ENCODE measurements at regions not wholly inside any gene's neighbourhood (a gene's known extent, or its start where the extent isn't known, plus 50 kb on each side); places are given as distances from the start of the nearest gene placed in this dataset.
A peak's percentile ranks its signal among the peaks of the same experiment; 100 is the strongest.

DNA sequence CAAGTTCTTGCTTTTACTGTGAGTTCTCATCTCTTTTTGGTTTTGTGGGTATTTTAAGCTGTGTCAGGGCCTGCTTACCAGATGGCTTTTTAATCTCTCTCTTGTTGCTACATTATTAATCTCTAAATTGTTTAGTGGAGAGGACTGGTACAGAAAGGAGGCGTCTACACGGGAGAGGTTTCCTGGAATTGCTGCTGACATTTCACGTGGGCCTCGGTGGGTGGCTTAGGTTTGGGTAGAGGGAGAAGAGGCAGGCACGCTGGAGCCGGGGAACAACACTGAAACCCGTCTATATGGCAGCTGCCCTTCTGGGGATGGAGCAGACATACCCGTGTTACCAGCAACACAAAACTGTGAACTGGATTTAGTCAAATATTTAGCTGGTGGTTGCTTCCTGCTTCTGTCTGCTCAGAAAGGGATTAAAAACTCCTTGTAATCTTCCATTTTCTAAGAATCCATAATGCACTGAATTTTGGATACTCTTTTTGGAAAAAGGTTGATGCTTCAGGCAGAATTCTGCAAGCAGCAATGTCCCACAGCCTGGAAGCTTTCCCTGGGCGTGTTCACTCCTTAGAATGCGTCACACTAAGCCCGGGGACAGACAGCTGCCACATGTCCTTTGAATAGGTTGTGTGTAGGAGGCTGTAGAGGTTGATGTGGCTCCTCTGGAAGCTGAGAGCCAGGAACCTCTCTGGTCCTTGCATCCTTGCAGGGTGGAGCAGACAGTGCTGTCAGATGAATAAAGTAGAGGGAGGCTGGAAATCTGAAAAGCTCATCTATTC, 199.8 kb upstream of the GATB start:
- DNase-seq, result no peak

DNA sequence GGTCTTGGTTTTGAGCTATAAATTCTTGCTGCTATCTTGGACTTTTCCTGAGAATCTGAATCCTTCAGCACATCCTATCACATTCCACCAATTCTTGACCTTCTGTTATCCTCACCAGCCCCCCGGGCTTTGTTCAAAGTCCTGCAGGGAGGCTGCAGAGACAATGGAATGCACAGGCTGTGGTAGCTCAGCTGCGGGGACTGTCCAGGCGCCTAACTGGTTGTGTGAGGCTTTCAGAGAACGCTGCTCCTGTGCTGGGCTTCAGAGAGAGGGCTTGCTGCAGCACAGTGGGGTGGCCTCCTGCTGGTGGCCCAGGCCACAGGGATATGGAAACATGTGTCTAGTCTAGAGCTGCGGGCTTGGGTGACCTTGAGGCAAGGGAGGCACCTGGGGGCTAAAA, 196.3 kb upstream of the GATB start:
- DNase-seq, result no peak

DNA sequence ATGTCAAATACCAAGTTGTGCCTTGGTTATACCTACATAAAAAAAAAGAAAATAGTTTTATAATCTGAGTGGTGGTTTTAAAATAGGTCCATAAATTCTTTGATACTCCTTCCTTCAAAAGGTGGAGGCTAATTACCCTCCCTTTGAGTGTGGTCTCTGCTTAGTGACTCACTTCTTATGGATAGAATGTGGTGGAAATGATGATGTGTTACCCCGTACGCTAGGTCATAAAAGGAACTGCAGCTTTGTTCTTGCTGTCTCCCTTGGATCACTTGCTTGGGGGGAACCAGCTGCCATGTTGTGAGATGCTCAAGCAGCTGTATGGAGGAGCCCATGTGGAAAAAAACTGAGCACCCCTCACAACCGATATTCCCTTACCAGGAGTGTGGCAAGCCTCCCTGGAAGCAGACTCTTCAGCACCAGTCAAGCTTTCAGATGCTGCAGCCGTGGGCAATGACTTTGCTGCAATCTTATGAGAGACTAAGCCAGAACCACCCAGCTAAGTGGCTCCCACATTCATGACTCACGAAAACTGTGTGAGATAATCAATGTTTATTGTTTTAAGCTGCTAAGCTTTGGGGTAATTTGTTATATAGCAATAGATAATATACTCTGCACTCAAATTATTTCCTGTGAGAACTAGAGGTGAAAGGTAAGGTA, 195.0 kb upstream of the GATB start:
- no peak for DNase-seq

DNA sequence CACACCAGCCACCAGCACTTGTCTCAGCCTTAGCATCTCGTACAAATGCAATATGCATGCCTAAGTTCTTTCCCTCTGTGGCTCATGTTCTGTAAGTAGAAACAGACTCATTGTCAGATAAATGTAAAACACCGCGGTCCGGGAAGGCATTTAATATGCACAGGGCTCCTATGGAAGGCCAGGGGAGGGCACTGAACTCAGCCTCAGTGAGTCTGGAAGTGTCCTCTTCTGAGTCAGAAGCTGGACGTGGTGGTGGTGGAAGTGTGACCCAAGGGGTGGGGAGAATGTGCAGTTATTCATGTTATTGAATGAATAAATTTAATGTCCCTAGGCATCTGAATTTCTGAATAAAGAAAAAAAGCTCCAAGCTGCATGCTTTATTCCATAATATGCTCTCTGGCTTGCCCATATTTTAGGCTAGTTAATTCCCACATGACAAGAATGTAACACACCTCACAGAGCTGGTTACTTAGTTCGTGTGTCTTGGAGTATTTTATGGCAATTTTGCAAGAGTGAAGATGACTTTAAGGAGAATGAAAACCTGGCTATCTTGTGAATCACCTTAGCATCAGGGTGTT, 193.1 kb upstream of the GATB start:
- no peak for DNase-seq

DNA sequence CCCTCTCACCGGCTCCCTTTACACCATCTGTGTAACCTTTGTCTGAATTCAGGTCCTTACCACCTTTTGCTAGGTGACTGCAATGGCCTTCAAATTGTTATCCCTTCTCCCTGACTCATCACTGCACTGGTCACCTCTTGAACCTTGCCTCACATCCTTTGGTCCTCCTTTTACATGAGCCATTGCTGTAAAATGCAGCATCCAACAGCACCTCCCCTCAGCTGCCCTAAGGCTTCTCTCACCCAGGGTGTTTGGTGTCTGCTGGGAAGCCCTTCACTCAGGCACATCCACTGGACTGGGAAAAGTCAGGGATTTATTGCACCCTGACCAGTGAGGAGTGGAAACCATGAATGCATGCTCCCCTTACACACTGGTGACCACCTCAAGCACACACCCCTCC, 192.5 kb upstream of the GATB start:
- no peak for DNase-seq

DNA sequence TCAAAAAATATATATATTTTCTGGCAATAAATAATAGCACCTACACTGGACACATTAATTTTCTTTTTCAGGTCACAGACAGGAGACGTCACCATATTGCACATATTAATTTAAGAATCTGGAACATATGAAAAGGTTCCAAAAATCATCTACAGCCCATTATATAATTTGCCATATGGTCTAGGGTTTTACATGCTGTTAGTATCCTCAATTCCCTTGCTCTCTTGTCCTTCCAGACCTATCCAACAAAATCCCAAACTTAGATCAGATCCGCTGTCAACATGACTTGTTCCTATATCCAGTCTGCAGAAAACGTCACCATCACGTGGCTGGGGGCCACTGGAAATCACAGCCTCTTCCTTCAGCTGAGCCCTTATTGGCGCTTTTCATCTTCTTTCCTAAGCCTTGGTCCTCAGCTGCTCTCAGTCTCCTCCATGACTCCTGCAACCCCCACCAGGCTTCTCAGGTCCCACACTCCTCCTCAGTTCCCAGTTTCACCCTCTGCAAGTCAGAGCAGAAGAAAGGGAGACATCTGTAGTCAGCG, 192.0 kb upstream of the GATB start:
- DNase-seq, result no peak

DNA sequence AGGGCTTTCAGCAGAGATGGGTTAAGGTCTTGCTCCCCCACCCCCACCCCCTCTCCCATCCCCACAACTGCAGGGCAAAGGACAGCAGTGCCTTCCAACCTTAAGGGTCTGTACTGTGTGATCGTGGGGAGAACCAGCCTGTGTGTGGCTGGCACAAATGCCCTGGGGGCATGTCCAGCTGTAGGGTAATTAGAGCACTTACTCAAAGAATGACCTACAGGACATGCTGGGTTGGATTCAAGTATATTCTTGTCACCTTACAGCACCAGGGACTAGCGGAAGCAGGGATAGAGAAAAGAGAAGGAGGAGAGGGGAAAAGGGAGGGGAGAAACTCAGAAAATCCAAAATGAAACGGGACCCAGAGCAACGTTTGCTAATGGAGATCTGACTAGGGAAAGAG, 191.3 kb upstream of the GATB start:
- DNase-seq, result no peak

DNA sequence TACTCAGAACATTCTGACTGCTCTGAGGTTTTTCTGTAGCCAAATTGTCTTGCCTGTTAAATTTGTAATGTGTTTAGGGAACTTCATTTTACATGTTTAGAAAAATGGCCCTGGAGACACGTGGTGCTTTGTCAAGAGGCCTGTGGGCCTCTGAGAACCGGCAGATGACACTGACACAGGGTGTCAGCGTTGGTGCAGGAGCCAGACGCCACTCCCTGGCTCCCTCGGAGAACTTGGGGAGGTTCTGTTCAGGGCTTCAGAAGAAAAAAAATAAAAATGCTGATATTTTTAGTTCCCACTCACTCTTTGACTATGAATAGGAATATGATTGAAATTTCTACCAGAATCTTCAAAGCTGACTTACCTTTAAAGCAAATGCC, 190.9 kb upstream of the GATB start:
- no peak for DNase-seq

DNA sequence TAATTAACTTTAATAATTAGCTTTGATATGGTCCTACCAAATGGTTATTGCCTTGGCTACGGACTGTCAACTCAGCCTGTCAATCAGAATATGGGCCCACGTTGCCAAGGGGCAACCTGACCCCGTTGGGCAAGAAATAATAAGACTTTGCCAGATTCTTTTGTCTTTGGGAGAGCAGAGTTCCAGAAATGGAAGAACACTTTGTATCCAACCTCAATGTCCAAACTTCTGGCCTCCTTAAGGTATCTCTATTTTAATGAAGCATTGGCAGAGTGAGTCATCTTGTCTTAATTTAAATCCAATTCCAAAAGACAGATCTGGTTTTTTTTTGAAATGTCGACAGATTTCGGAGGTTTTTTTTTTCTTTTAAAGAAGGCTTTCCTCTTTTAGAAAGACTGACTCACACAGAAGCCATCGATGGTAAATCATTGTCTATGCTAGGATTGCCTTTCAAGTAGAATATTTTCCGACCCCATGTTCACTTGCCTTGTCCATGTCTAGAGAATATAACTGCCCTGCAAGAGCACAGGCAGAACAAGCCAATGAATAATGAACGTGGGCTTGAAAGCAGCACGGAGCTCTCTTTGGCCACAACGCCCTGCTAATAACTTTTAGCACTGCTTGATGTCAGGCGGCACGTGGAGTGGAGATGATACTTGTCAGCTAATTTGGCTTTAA, 190.3 kb upstream of the GATB start:
- DNase-seq, result no peak

DNA sequence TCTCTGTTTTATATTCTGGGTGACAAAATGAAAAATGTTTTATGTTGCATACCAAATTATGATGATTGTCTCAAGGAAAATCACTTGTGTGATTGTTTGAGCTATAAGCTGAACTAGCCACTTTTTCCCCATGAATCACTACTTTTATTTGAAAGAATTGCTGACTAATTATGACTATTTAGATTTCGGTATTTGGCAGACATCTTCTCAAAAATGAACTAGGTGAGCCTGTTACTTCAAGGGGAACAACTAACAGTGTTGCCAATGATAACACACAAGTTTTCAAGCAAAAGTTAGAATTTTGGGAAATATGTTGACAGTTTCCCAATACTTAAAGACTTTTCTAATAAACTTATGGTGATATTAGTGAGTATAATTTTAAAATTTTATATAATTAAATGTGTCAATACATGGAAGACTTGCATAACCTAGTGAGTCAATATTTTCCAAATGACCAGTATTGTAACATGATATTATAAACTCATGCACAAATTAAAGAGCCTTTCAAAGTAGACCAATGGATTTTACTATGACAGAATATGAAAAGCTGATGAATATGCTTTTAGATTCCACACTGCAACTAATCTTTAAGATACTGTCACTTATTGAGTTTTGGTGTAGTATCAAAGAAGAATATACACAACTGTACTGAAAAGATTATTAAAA, 187.7 kb upstream of the GATB start:
- no peak for DNase-seq

DNA sequence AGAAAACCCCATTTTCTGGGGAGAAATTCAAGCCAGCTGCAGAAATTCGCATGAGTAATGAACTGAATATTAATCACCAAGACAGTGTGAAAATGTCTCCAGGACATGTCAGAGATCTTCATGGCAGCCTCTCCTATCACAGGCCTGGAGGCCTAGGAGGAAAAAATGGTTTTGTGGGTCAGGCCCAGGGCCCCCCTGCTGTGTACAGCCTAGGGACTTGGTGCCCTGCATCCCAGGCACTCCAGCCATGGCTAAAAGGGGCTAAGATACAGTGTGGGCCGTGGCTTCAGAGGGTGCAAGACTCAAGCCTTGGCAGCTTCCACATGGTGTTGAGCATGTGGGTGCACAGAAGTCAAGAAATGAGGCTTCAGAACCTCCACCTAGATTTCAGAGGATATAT, 185.9 kb upstream of the GATB start:
- DNase-seq, result no peak

DNA sequence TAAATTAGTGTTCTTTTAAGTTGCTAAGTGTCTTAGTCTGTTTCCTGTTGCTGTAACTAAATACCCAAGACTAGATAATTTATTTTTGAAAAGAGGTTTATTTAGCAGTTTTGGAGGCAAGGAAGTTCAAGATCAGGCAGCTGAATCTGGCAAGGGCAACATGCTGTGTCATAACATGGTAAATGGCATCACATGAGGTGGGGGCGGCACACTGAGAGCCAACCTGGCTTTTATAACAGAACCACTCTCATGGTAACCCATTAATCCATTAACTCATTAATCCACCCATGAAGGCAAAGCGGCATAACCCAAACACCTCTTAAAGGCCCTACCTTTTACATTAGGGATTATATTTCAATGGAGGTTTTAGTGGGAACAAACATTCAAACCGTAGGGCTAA, 182.2 kb upstream of the GATB start:
- DNase-seq, result no peak

DNA sequence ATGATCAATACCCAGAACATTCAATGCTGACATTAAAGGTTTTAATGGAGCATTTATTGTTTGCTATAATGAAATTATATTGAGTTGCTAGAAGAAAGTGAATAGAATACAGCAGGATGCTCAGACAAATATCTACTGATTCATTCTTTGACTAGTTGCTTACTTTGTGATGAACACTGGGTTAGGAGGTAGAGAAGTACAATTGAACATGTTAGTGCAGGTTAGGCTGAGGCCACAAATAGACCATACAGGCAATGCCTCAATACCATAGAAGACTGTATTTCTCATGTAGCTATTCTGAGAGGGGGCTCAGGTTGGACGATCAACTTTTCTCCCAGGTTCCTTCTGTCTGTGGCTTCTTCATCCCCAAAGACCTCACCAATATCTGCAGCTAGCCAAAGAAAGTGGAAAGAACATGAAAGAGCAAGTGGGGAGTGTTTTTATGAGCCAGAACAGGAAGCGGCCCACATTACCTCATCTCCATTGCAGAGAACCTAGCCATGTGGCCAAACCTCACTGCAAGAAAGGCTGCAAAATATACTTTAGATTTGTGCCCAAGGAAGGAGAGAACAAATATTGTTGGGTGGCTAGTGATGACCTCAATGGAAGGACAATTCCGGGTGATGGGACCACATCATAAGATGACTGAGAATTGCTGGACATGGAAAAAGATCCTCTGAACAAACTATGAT, 180.3 kb upstream of the GATB start:
- no peak for DNase-seq

DNA sequence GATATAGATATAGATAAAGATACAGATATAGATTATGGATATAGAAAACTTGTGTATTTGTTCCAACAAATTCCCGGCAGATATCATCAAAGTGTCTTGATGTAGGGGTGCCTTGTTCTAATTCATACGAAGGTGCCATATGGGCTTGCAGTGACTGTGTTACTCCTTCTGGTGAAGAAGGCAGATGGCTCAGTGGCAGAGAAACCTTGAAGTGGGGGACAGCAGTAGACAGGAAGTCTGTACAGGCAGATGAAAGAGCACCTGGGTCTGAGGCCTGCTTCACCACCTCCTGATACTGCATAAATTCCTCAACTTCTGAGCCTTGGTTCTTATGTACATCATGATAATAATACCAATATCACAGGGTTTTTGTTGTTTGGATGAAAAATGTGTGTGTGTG, 179.5 kb upstream of the GATB start:
- peak in 1 of 2 donors; percentile 2 for DNase-seq

DNA sequence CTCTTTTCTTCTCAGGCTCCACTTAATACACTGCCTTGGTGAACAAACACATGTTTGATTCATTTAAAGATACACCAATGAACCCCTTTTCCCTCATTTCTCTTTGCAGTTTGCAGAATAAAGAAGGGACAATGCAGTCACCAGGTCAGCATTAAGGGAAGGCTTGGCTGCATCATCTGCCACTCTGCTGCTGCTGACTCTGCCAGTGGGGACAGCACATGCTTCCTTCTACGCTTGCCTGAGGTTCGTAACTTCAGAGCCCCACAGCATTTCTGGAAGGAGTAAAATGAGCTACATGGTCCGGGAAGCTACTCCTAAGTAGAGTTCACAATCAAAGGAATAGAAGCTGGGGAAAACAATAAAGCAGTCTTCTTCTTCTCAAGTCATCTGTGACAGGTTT, 178.9 kb upstream of the GATB start:
- DNase-seq, result no peak

DNA sequence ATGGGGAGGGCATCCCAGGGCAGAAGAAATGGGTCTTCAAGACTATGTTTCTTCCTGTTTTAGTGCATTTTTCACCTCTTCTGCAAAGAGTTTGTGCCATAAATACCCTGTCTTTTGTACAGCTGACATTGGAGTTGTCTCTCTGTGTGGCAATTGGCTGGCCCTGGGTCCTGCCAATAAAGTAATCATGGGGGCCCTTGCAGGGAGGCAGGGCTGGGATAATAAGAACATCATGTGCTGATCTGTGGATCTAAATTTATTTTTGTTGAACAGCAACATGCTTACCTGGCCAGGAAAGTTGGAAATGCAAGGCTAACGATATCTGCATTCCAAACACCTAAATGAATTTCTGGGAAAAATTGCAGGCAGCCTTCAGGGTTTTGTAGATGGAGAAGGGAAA, 174.6 kb upstream of the GATB start:
- no peak for DNase-seq

DNA sequence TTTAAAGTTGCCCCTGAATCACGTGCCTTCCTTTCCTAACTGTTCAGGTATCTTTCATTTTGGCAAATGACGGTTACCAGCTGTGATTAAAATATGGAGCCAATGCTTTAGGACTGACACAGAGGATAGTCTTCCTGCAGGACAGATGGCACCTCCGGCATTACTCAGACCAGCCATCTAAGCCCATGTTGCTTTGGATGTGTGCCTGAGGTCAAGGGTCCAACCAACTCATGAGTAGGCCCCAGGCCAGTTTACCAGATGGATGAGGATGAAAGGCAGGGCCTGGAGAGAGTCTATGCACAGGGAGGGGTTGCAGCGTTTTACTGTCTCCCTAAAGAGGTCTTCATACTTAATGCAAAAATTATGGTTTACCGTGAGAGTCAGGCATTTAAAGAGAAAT, 174.0 kb upstream of the GATB start:
- no peak for DNase-seq

DNA sequence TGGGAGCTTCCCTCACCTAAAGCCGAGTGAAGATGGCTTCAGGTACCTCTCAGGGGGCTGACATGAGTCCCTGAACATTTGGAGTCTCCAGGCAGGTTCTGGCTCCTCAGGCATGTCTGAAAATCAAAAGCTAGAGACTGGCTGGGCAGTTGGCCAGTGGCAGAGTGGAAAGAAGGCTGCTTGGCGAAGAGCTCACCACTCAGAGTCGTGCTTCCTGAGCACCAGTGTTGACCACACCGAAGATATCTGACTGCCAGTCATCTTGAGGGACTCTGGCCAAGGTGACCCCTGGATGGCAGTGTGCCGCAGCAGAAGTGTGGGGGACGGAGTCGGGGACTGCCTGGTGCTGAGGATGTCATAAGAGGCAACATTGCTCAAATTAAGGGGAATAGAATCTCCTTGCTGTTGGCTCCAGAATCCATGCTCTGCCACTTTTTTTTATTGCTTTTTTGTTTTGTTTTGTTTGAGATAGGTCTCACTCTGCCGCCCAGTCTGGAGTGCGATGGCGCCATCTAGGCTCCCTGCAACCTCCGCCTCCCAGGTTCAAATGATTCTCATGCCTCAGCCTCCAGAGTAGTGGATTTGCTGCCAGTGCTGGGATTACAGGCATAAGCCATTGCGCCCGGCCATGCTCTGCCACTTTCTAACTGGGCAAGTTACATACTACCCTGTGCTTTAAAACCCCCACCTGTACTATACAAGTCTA, 172.5 kb upstream of the GATB start:
- DNase-seq, result no peak

DNA sequence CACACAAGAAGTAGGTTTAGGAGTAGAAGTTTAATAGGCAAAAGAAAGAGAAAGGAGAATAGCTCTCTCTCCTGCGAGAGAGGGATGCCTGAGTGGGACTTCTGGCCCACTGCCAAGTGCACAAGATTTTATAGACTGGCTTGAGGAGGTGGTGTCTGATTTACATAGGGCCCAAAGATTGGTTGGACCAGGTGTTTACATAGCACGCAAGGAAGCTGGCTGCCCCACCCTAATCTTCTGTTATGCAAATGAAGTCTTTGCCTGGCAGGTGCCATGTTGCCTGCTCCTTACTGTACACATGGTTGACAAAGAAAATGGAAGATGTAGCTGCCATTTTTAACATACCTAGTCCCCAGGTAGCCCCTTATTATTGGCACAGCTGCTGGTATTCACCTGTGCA, 170.8 kb upstream of the GATB start:
- DNase-seq, result no peak

DNA sequence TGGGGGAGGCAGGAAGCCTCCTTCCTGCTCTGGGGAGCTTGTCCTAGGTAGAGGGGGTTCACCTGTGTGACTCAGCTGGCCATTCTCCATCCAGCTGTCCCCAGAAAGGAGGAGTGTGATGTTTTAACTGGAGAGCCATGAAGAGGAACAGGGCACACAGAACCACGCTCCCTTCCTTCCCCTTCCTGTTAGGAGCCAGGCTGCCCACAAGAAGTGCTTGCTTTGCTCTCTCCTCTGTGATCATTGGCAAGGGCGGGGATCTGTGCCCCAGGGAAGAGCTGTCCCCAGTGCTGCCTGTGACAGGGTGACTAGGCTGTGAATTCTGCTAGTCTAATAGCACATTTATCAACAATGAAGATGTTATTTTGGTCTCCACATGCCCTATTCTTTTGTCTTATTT, 169.6 kb upstream of the GATB start:
- no peak for DNase-seq

DNA sequence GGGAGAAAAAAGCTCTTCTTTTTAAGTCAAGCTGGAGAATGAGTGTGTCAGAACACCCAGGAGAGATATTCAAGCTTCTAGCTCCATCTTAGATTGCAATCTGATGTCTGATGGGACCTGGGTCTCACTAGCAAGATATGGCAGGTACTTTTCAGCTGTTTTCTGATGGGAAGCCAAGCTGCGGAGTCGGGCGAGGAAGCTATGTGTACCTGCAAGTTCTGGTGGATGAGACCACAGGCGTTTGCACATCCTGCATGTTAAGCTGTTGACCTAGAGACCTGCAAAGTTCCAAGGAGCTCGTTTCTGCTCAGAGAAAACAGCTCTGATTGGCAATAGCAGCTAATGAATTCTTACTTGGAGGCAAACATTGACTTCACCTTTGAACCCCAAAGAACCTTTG, 167.3 kb upstream of the GATB start:
- DNase-seq, result no peak

DNA sequence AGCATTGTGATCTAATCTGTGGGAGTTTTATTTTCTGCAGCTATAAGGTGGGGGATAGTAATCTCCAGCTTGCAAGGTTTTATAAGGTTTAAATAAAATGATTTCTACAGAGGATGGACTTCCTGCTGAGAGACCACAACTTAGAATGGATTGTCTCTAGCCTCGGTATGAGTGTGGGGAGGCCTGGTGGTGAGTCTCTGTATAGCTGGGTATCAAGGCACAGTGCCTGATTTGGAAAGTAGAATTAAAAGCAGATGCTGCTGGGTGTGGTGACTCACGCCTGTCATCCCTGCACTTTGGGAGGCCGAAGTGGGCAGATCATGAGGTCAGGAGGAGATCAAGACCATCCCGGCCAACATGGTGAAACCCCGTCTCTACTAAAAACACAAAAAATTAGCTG, 162.0 kb upstream of the GATB start:
- DNase-seq, result no peak
